ENCODE measurements at regions not wholly inside any gene's neighbourhood (a gene's known extent, or its start where the extent isn't known, plus 50 kb on each side); places are given as distances from the start of the nearest gene placed in this dataset.

DNA sequence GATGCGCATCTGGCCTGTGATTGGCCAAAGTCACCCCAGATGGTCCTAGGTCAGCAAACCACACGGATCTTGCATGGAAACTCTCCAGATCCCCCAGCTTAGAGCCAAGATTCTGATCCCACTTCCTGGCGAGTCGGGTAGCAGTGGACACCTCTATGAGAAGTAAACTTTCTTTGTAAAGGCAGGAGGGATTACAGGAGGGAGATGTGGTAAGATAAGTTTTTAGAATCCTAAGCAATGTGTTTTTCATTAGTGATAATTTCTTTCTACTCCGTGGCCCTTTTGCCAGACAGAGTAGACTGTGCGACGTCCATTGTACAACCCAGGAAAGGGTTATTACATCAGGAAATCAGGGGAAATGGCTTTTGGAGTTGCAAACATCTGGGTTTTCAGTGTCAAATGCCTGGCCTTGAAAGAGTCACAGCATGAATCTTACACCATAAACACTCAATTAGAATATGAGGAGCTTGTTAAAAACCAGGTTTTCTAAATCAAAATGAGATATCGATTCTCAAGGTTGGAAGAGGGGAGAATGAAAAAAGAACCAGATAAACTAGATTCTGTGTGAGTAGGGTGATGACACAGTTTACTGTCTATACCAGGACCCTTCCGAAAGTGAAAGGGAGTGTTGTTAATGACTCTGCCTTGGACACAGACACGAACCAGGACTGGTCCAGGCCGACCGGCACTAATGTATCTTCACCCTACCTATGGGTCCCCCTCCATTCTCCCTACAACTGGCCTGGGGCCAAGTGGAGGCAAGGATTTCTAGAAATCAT lies 61.9 kb upstream of the WAC start (continued):
- TF ChIP-seq STAT1 (IDR thresholded peaks at IDR 0.05; ENCODE audit: unreplicated experiment) (no peak), CREB1 (CRISPR knock-in tag; IDR thresholded peaks at IDR 0.05; ENCODE audit: low read depth) (no peak), EZH2 (IDR thresholded peaks at IDR 0.05; ENCODE audit: low read depth, unreplicated experiment) (no peak)
- TF ChIP-seq, protein P1, sequence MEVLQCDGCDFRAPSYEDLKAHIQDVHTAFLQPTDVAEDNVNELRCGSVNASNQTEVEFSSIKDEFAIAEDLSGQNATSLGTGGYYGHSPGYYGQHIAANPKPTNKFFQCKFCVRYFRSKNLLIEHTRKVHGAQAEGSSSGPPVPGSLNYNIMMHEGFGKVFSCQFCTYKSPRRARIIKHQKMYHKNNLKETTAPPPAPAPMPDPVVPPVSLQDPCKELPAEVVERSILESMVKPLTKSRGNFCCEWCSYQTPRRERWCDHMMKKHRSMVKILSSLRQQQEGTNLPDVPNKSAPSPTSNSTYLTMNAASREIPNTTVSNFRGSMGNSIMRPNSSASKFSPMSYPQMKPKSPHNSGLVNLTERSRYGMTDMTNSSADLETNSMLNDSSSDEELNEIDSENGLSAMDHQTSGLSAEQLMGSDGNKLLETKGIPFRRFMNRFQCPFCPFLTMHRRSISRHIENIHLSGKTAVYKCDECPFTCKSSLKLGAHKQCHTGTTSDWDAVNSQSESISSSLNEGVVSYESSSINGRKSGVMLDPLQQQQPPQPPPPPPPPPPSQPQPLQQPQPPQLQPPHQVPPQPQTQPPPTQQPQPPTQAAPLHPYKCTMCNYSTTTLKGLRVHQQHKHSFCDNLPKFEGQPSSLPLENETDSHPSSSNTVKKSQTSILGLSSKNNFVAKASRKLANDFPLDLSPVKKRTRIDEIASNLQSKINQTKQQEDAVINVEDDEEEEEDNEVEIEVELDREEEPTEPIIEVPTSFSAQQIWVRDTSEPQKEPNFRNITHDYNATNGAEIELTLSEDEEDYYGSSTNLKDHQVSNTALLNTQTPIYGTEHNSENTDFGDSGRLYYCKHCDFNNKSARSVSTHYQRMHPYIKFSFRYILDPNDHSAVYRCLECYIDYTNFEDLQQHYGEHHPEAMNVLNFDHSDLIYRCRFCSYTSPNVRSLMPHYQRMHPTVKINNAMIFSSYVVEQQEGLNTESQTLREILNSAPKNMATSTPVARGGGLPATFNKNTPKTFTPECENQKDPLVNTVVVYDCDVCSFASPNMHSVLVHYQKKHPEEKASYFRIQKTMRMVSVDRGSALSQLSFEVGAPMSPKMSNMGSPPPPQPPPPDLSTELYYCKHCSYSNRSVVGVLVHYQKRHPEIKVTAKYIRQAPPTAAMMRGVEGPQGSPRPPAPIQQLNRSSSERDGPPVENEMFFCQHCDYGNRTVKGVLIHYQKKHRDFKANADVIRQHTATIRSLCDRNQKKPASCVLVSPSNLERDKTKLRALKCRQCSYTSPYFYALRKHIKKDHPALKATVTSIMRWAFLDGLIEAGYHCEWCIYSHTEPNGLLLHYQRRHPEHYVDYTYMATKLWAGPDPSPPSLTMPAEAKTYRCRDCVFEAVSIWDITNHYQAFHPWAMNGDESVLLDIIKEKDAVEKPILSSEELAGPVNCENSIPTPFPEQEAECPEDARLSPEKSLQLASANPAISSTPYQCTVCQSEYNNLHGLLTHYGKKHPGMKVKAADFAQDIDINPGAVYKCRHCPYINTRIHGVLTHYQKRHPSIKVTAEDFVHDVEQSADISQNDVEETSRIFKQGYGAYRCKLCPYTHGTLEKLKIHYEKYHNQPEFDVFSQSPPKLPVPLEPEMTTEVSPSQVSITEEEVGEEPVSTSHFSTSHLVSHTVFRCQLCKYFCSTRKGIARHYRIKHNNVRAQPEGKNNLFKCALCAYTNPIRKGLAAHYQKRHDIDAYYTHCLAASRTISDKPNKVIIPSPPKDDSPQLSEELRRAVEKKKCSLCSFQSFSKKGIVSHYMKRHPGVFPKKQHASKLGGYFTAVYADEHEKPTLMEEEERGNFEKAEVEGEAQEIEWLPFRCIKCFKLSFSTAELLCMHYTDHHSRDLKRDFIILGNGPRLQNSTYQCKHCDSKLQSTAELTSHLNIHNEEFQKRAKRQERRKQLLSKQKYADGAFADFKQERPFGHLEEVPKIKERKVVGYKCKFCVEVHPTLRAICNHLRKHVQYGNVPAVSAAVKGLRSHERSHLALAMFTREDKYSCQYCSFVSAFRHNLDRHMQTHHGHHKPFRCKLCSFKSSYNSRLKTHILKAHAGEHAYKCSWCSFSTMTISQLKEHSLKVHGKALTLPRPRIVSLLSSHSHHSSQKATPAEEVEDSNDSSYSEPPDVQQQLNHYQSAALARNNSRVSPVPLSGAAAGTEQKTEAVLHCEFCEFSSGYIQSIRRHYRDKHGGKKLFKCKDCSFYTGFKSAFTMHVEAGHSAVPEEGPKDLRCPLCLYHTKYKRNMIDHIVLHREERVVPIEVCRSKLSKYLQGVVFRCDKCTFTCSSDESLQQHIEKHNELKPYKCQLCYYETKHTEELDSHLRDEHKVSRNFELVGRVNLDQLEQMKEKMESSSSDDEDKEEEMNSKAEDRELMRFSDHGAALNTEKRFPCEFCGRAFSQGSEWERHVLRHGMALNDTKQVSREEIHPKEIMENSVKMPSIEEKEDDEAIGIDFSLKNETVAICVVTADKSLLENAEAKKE (CRISPR knock-in tag; IDR thresholded peaks at IDR 0.05), result no peak

DNA sequence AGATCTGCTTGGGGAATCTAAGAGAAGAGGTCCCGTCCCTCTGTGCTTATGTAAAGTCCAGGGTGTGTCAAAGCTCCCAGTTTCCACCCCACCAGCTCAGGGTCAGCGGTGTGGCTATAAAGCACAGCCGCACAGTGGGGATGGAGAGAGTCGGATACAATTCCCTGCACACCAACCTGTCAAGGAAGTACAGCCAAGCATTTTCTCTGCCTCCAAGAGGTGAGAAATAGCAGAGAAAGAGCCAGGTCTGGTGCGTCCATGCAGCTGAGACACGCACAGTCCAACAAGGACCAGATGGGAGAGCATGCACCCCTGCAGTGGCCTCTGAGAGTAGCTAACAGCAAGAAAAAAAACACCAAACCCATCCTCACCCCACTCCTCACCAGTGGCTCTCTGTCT lies 61.3 kb upstream of the WAC start:
- Histone ChIP-seq H3K9me2 (ENCODE audit: insufficient read depth) (no peaks in the 10 kb centered on the region), H3K27ac (ENCODE audit: low read depth) (no peak overlapping the region), H3K4me1 (ENCODE audit: insufficient read depth) (peaks cover 18% of the 10 kb centered on the region), H3F3A (replicated peaks; ENCODE audit: low read depth) (no peaks in the 10 kb centered on the region), H2AFZ (peak overlapping the region; percentile 4), H3K4me2 (peak overlapping the region; percentile 48; the same call in 1 of the 2 replicates), H4K20me1 (replicated peaks; ENCODE audit: insufficient read depth) (no peaks in the 10 kb centered on the region), H3K79me2 (replicated peaks; ENCODE audit: insufficient read depth) (no peaks in the 10 kb centered on the region), H3K36me3 (ENCODE audit: insufficient read depth) (no peaks in the 10 kb centered on the region), H3K4me3 (no peak overlapping the region), H3K27me3 (ENCODE audit: insufficient read depth) (no peaks in the 10 kb centered on the region)
- Mint-ChIP-seq H3K4me1 (peaks cover 23% of the 10 kb centered on the region), H3K9me3 (peaks cover 6% of the 10 kb centered on the region; the same call in 2 of the 3 replicates), H3K27me3 (ENCODE audit: insufficient read depth, low read depth, poor library complexity) (peaks cover 2% of the 10 kb centered on the region), H3K27ac (peak overlapping the region; percentile 14; the same call in 1 of the 2 replicates), H3K36me3 (ENCODE audit: low read depth) (peaks cover 5% of the 10 kb centered on the region; the same call in 2 of the 3 replicates), H3K4me3 (no peak overlapping the region)
- no peak for TF ChIP-seq ZNF114 (CRISPR knock-in tag; IDR thresholded peaks at IDR 0.05)
- TF ChIP-seq STAT1 (IDR thresholded peaks at IDR 0.05; ENCODE audit: unreplicated experiment), result no peak
- no peak for TF ChIP-seq ZNF331 (CRISPR knock-in tag; IDR thresholded peaks at IDR 0.05; ENCODE audit: low read depth)
- ATAC-seq (no peak), DNase-seq (ENCODE audit: low spot score) (no peak)
